ENCODE measurements at regions not wholly inside any gene's neighbourhood (a gene's known extent, or its start where the extent isn't known, plus 50 kb on each side); places are given as distances from the start of the nearest gene placed in this dataset.

DNA sequence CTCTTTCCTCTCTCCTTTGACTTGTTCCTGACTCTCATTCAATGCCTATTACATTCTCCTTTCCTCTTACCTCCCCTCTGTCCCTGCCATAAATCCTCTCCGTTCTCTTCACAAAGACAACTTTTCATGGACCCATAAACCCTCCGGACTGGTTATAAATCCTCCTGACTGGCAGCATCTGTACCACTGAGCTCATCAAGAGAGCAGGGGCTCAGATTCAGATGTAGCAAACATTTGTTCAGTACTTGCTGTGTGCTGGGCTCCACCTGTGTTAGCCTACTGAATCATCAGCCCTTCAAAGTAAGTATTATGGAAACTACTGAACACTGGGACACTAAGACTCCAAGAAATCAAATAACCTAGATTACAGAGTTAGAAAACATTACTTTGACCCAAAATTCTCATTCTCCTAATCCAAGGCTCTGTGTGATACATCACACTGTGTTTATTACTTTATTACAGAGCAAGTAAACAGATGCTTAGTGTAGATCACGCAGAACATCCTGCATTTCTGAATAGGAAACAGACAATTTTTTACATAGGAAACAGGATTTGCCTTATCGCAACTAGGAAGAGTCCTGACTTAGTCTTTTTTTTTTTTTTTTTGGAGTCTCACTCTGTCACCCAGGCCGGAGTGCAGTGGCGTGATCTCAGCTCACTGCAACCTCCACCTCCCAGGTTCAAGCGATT lies 108.6 kb upstream of the PDE1C start:
- TF ChIP-seq, protein P1, sequence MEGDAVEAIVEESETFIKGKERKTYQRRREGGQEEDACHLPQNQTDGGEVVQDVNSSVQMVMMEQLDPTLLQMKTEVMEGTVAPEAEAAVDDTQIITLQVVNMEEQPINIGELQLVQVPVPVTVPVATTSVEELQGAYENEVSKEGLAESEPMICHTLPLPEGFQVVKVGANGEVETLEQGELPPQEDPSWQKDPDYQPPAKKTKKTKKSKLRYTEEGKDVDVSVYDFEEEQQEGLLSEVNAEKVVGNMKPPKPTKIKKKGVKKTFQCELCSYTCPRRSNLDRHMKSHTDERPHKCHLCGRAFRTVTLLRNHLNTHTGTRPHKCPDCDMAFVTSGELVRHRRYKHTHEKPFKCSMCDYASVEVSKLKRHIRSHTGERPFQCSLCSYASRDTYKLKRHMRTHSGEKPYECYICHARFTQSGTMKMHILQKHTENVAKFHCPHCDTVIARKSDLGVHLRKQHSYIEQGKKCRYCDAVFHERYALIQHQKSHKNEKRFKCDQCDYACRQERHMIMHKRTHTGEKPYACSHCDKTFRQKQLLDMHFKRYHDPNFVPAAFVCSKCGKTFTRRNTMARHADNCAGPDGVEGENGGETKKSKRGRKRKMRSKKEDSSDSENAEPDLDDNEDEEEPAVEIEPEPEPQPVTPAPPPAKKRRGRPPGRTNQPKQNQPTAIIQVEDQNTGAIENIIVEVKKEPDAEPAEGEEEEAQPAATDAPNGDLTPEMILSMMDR (conservative IDR thresholded peaks at IDR 0.05), result no peak
- H3K9me3 Mint-ChIP-seq, result no peaks in the 10 kb centered on the region
- H3K4me1 Mint-ChIP-seq (ENCODE audit: unreplicated experiment), result no peaks in the 10 kb centered on the region
- DNase-seq (ENCODE audit: extremely low spot score, unreplicated experiment), result no peak
- H3K27me3 Mint-ChIP-seq, result peaks cover 18% of the 10 kb centered on the region
- H3K27ac Mint-ChIP-seq, result no peak overlapping the region
- H3K4me3 Mint-ChIP-seq, result no peak overlapping the region
- no peaks in the 10 kb centered on the region for H3K36me3 Mint-ChIP-seq

DNA sequence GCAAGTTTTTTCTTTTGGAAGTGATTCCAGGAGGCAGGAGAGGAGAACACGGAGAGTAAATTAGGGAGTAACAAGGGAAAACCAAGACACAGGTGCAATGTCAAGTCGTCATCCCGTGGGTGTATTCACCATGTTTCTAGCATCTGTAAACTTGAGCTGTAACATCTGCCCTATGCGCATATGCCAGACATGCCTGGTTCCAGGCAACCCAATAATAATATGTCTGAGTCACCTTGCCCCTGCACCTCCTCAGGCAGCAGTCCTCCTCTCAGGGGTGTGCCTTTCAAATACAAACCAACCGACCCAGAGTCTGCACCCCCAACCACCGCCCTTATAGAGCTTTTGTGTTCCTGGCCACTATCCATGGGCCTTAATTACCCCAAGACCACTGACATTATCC lies 107.0 kb upstream of the PDE1C start:
- Mint-ChIP-seq H3K36me3 (no peaks in the 10 kb centered on the region), H3K4me3 (no peak overlapping the region), H3K27me3 (peaks cover 21% of the 10 kb centered on the region), H3K4me1 (ENCODE audit: unreplicated experiment) (no peaks in the 10 kb centered on the region), H3K27ac (no peak overlapping the region), H3K9me3 (no peaks in the 10 kb centered on the region)
- TF ChIP-seq, protein P1 (conservative IDR thresholded peaks at IDR 0.05), result no peak
- no peak for DNase-seq (ENCODE audit: extremely low spot score, unreplicated experiment)

DNA sequence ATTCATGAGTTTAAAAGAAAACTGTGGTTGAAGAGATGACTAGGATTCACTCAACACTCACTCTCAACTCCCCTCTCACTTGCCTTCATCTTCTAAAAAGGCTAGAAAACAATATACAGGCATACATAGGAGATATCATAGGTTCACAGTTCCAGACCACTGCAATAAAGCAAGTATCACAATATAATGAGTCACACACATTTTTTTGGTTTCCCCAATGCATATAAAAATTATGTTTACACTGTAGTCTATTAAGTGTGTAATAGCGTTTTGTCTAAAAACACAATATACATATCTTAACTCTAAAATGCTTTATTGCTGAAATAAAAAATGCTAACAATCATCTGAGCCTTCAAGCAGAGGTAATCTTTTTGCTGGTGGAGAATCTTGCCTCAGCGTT lies 104.9 kb upstream of the PDE1C start:
- H3K27me3 Mint-ChIP-seq, result peaks cover 26% of the 10 kb centered on the region
- DNase-seq (ENCODE audit: extremely low spot score, unreplicated experiment), result no peak
- H3K9me3 Mint-ChIP-seq, result no peaks in the 10 kb centered on the region
- H3K4me3 Mint-ChIP-seq, result no peak overlapping the region
- TF ChIP-seq, protein P1 (conservative IDR thresholded peaks at IDR 0.05), result no peak
- no peaks in the 10 kb centered on the region for H3K36me3 Mint-ChIP-seq
- H3K27ac Mint-ChIP-seq, result no peak overlapping the region
- H3K4me1 Mint-ChIP-seq (ENCODE audit: unreplicated experiment), result no peaks in the 10 kb centered on the region

DNA sequence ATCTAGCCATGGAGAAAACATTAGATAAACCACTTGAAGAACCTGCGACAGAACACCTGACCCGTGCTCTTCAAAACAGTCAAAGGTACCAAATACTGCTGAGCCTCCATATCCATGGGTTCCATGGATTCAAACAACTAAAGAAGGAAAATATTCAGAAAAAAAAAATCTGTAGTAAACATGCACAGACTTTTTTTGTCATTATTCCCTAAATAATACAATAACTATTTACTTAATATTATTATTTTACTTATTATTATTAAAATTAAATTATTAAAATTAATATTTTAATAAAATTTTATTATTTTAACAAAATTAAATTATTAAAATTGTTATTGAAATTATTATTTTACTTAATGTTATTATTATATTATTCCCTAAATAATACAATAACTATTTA lies 101.0 kb upstream of the PDE1C start:
- TF ChIP-seq, protein P1 (conservative IDR thresholded peaks at IDR 0.05), result no peak
- H3K9me3 Mint-ChIP-seq, result no peaks in the 10 kb centered on the region
- peaks cover 29% of the 10 kb centered on the region for H3K27me3 Mint-ChIP-seq
- H3K27ac Mint-ChIP-seq, result no peak overlapping the region
- no peak for DNase-seq (ENCODE audit: extremely low spot score, unreplicated experiment)
- H3K4me1 Mint-ChIP-seq (ENCODE audit: unreplicated experiment), result no peaks in the 10 kb centered on the region
- H3K36me3 Mint-ChIP-seq, result no peaks in the 10 kb centered on the region
- no peak overlapping the region for H3K4me3 Mint-ChIP-seq

DNA sequence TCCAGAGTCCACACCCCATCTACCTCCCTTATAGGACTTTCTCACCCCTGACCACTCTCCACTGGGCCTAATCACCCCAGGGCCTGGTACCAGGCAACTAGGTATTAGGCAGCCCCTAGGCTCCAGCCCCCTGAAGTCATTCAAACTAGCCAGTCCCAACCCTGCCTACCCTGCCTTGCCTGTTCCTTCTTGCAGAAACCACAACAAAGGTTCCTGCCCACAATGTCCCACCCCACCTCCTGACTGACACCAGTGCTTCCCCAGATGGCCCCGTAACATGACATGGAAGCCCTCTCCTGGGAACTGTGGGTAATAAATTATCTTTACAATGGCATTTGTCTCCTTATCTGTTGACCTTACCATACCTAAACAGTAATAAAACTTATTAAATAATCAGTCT lies 100.6 kb upstream of the PDE1C start:
- no peaks in the 10 kb centered on the region for H3K36me3 Mint-ChIP-seq
- TF ChIP-seq, protein P1 (conservative IDR thresholded peaks at IDR 0.05), result no peak
- DNase-seq (ENCODE audit: extremely low spot score, unreplicated experiment), result no peak
- no peak overlapping the region for H3K4me3 Mint-ChIP-seq
- H3K27me3 Mint-ChIP-seq, result peaks cover 29% of the 10 kb centered on the region
- no peaks in the 10 kb centered on the region for H3K9me3 Mint-ChIP-seq
- H3K4me1 Mint-ChIP-seq (ENCODE audit: unreplicated experiment), result no peaks in the 10 kb centered on the region
- H3K27ac Mint-ChIP-seq, result no peak overlapping the region

DNA sequence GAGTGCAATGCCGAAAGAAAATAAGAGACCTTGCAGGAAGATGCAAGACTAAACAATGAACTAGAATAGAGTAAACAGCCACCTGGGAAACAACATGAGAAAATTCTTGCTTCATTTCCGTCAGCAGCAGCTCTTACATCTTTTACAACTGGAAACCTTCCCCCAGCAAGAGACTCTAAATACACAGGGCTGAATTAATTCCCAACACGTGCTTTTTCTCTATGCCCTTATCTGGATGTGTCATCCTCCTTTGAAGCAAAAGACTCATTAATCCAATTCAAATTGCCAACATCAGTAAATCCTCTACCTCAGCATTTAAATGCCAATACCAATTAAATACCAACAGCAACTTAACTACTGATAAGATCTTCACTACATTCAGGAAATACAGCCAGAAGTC lies 99.0 kb upstream of the PDE1C start:
- TF ChIP-seq, protein P1 (conservative IDR thresholded peaks at IDR 0.05), result no peak
- Mint-ChIP-seq H3K4me1 (ENCODE audit: unreplicated experiment) (no peaks in the 10 kb centered on the region), H3K9me3 (no peaks in the 10 kb centered on the region), H3K27ac (no peak overlapping the region), H3K4me3 (no peak overlapping the region), H3K36me3 (no peaks in the 10 kb centered on the region), H3K27me3 (peaks cover 25% of the 10 kb centered on the region)
- DNase-seq (ENCODE audit: extremely low spot score, unreplicated experiment), result no peak
